Activated CD8-positive, alpha-beta T cell treated with anti-CD3 and anti-CD28 coated beads for 36 hours (primary cell): ENCODE measurements at regions not wholly inside any gene's neighbourhood (a gene's known extent, or its start where the extent isn't known, plus 50 kb on each side); places are given as distances from the start of the nearest gene placed in this dataset.

Experiments
- ATAC-seq: fragments of 200-7000 bp; cut with Tn5 transposase; one replicate; pipeline ENCODE4 v1.10.0; 2021; ENCODE audit warnings: mild to moderate bottlenecking, moderate library complexity
- CTCF ChIA-PET: fragments of 350-600 bp; sonication (Branson Sonifier 250); formaldehyde crosslinking; loops from one replicate; lab custom pipeline; 2021; ENCODE audit warnings: antibody characterized with exemption; lab: Charles Lee
- POLR2A ChIA-PET: fragments of 350-600 bp; sonication (Branson Sonifier 250); formaldehyde crosslinking; loops from one replicate; lab custom pipeline; 2021; ENCODE audit warnings: antibody characterized with exemption; lab: Charles Lee
- DNase-seq: peaks from one replicate; pipeline ENCODE4 v3.0.0-alpha.2; 2020
- H3K27ac Mint-ChIP-seq: one replicate; pipeline ENCODE4 v1.8.0; 2021; ENCODE audit warnings: mild to moderate bottlenecking, mixed read lengths
- H3K27me3 Mint-ChIP-seq: one replicate; pipeline ENCODE4 v1.8.0; 2021; ENCODE audit warnings: mixed read lengths
- H3K36me3 Mint-ChIP-seq: one replicate; pipeline ENCODE4 v1.8.0; 2021; ENCODE audit warnings: low read depth, mixed read lengths
- H3K4me1 Mint-ChIP-seq: one replicate; pipeline ENCODE4 v1.8.0; 2021; ENCODE audit warnings: low read depth, mixed read lengths
- H3K4me3 Mint-ChIP-seq: one replicate; pipeline ENCODE4 v1.8.0; 2021; ENCODE audit warnings: mild to moderate bottlenecking, moderate library complexity, mixed read lengths
- H3K9me3 Mint-ChIP-seq: one replicate; pipeline ENCODE4 v1.8.0; 2021; ENCODE audit warnings: mixed read lengths
- CTCF ChIP-seq: fragments of 200-600 bp; IDR thresholded peaks from one replicate; pipeline ENCODE4 v1.8.0; 2022; ENCODE audit warnings: antibody characterized with exemption, mild to moderate bottlenecking
- intact Hi-C: fragments of 100-400 bp; cut with micrococcal nuclease; formaldehyde crosslinking; loops from one replicate; pipeline ENCODE4 v1.10.0; 2022

GRCh38 chr2:19201911-19202462 is 156.4 kb downstream of the OSR1 start:
- CTCF ChIA-PET = no interaction called here

GRCh38 chr2:19198381-19198780 is 160.0 kb downstream of the OSR1 start:
- H3K27ac Mint-ChIP-seq = no peak overlapping the region
- no peaks in the 10 kb centered on the region for H3K9me3 Mint-ChIP-seq
- H3K27me3 Mint-ChIP-seq = peaks cover 3% of the 10 kb centered on the region
- ChIA-PET CTCF (no interaction called here), POLR2A (no interaction called here)
- no peaks in the 10 kb centered on the region for H3K36me3 Mint-ChIP-seq
- H3K4me1 Mint-ChIP-seq = no peaks in the 10 kb centered on the region
- ATAC-seq (no peak), DNase-seq (no peak)
- H3K4me3 Mint-ChIP-seq = no peak overlapping the region
- intact Hi-C loops = no loop called here
- no peak for TF ChIP-seq CTCF

More at GRCh38 chr2:19201911-19202462, 156.4 kb downstream of the OSR1 start:
- H3K9me3 Mint-ChIP-seq = no peaks in the 10 kb centered on the region
- H3K4me1 Mint-ChIP-seq = no peaks in the 10 kb centered on the region
- H3K27me3 Mint-ChIP-seq = no peaks in the 10 kb centered on the region
- POLR2A ChIA-PET = no interaction called here
- no peaks in the 10 kb centered on the region for H3K36me3 Mint-ChIP-seq
- no peak for TF ChIP-seq CTCF
- no peak for DNase-seq
- intact Hi-C loops = no loop called here
- H3K4me3 Mint-ChIP-seq = no peak overlapping the region
- H3K27ac Mint-ChIP-seq = no peak overlapping the region
- no peak for ATAC-seq

GRCh38 chr2:19195661-19196060 is 162.8 kb downstream of the OSR1 start:
- no peaks in the 10 kb centered on the region for H3K9me3 Mint-ChIP-seq
- DNase-seq (no peak), ATAC-seq (no peak)
- intact Hi-C loops = no loop called here
- peaks cover 5% of the 10 kb centered on the region for H3K27me3 Mint-ChIP-seq
- POLR2A ChIA-PET = no interaction called here
- no peak for TF ChIP-seq CTCF
- CTCF ChIA-PET = no interaction called here
- no peak overlapping the region for H3K27ac Mint-ChIP-seq
- no peaks in the 10 kb centered on the region for H3K36me3 Mint-ChIP-seq
- no peak overlapping the region for H3K4me3 Mint-ChIP-seq
- no peaks in the 10 kb centered on the region for H3K4me1 Mint-ChIP-seq

- no peak overlapping the region for H3K27ac Mint-ChIP-seq
- no peaks in the 10 kb centered on the region for H3K9me3 Mint-ChIP-seq
- intact Hi-C loops = no loop called here
- ChIA-PET CTCF (no interaction called here), POLR2A (no interaction called here)
- H3K27me3 Mint-ChIP-seq = peaks cover 3% of the 10 kb centered on the region
- TF ChIP-seq CTCF = no peak
- ATAC-seq (no peak), DNase-seq (no peak)
- H3K4me3 Mint-ChIP-seq = no peak overlapping the region
- no peaks in the 10 kb centered on the region for H3K4me1 Mint-ChIP-seq
- no peaks in the 10 kb centered on the region for H3K36me3 Mint-ChIP-seq
These were observed 169.0 kb downstream of the OSR1 start for GRCh38 chr2:19189391-19189790.

GRCh38 chr2:19187323-19188020 is 171.0 kb downstream of the OSR1 start:
- Mint-ChIP-seq H3K27me3 (peaks cover 3% of the 10 kb centered on the region), H3K27ac (no peak overlapping the region), H3K4me1 (no peaks in the 10 kb centered on the region), H3K9me3 (peaks cover under 1% of the 10 kb centered on the region), H3K4me3 (no peak overlapping the region), H3K36me3 (no peaks in the 10 kb centered on the region)
- ChIA-PET POLR2A (no interaction called here), CTCF (no interaction called here)
- DNase-seq (no peak), ATAC-seq (no peak)
- intact Hi-C loops = no loop called here
- TF ChIP-seq CTCF = no peak
